ENCODE measurements at regions not wholly inside any gene's neighbourhood (a gene's known extent, or its start where the extent isn't known, plus 50 kb on each side); places are given as distances from the start of the nearest gene placed in this dataset.

DNA sequence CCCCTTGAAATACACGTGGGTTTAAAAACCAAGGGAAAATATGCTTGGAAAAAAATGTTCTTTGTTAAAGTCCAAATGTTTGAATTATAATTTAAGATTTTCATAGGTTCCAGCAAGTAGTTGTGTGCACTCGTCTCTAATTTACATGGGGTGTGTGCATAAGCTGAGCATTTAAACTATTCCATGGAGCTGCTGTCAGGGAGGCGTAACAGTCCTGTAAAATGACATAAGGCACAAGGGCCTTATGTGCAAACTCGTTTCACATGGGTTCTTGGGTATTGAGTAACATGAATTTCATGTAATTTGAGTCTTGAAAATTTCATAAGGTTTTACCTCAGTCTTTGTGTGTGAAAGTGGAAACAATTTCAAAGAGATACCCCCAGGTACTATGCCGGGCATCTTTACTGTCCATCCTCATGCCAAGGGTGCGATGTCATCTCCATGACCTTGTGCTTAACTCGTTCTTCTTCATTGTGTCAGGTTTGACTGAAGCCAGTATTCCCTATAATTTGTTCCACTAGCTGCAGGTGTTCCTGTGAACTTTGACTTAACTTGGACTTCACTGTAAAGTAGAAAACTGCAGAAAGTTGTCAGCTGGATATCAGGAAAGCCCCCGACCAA lies 359.3 kb downstream of the SH3GL2 start:
- FAIRE-seq (no peak), ATAC-seq (no peak), DNase-seq (ENCODE audit: extremely low read depth in 1 of 4, low spot score in 3 of 4) (no peak)
- POLR2A ChIA-PET = interaction anchor here (0.7 kb wide), 1 partner anchor 176 kb away, joined by 3 read pairs; no protein-coding TSS in a partner anchor
- no peaks in the 10 kb centered on the region for H3K36me3 ChIP-seq (ENCODE audit: control insufficient read depth, insufficient read depth, low read length)
- H3K4me2 ChIP-seq (ENCODE audit: insufficient read depth, low read length) = no peak overlapping the region
- no peaks in the 10 kb centered on the region for H3K79me2 ChIP-seq (ENCODE audit: control insufficient read depth, insufficient read depth, low read length)
- no peaks in the 10 kb centered on the region for H3K4me1 ChIP-seq (replicated peaks in 1 of 2; ENCODE audit: control insufficient read depth in 2 of 2, insufficient read depth in 2 of 2, low read length in 2 of 2)
- intact Hi-C loops (cut with micrococcal nuclease) (no loop called here), in situ Hi-C loops (cut with MboI) (no loop called here)
- no peak for TF ChIP-seq POLR2AphosphoS5 (IDR thresholded peaks at IDR 0.05; ENCODE audit: control insufficient read depth, insufficient read depth, low read depth, low read length)
- TF ChIP-seq HNRNPUL1 (IDR thresholded peaks at IDR 0.05; ENCODE audit: low read length) = no peak
- TF ChIP-seq, protein P1, sequence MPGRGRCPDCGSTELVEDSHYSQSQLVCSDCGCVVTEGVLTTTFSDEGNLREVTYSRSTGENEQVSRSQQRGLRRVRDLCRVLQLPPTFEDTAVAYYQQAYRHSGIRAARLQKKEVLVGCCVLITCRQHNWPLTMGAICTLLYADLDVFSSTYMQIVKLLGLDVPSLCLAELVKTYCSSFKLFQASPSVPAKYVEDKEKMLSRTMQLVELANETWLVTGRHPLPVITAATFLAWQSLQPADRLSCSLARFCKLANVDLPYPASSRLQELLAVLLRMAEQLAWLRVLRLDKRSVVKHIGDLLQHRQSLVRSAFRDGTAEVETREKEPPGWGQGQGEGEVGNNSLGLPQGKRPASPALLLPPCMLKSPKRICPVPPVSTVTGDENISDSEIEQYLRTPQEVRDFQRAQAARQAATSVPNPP (IDR thresholded peaks at IDR 0.05; ENCODE audit: borderline replicate concordance, insufficient read depth, insufficient read length) = no peak
- TF ChIP-seq NBN (IDR thresholded peaks at IDR 0.05; ENCODE audit: low read depth) = no peak
- TF ChIP-seq ELF4 (CRISPR knock-in tag; IDR thresholded peaks at IDR 0.05) = no peak
- TF ChIP-seq HOMEZ (CRISPR knock-in tag; IDR thresholded peaks at IDR 0.05) = no peak
- no peak for TF ChIP-seq POU5F1 (IDR thresholded peaks at IDR 0.05; ENCODE audit: borderline replicate concordance, low read depth, low read length, partially characterized antibody)
- TF ChIP-seq ZNF707 (CRISPR knock-in tag; conservative IDR thresholded peaks at IDR 0.05) = no peak
- TF ChIP-seq COPS2 (conservative IDR thresholded peaks at IDR 0.05) = no peak
- TF ChIP-seq FUS (optimal IDR thresholded peaks at IDR 0.05; ENCODE audit: low read depth, low read length) = no peak
- TF ChIP-seq, protein P2, sequence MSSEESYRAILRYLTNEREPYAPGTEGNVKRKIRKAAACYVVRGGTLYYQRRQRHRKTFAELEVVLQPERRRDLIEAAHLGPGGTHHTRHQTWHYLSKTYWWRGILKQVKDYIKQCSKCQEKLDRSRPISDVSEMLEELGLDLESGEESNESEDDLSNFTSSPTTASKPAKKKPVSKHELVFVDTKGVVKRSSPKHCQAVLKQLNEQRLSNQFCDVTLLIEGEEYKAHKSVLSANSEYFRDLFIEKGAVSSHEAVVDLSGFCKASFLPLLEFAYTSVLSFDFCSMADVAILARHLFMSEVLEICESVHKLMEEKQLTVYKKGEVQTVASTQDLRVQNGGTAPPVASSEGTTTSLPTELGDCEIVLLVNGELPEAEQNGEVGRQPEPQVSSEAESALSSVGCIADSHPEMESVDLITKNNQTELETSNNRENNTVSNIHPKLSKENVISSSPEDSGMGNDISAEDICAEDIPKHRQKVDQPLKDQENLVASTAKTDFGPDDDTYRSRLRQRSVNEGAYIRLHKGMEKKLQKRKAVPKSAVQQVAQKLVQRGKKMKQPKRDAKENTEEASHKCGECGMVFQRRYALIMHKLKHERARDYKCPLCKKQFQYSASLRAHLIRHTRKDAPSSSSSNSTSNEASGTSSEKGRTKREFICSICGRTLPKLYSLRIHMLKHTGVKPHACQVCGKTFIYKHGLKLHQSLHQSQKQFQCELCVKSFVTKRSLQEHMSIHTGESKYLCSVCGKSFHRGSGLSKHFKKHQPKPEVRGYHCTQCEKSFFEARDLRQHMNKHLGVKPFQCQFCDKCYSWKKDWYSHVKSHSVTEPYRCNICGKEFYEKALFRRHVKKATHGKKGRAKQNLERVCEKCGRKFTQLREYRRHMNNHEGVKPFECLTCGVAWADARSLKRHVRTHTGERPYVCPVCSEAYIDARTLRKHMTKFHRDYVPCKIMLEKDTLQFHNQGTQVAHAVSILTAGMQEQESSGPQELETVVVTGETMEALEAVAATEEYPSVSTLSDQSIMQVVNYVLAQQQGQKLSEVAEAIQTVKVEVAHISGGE (CRISPR knock-in tag; IDR thresholded peaks at IDR 0.05) = no peak
- no peak for TF ChIP-seq WHSC1 (IDR thresholded peaks at IDR 0.05; ENCODE audit: low read length)
- TF ChIP-seq RBBP5 (IDR thresholded peaks at IDR 0.05; ENCODE audit: borderline replicate concordance, insufficient read depth, low read length, poor library complexity, severe bottlenecking) = no peak
- no peak for TF ChIP-seq BRF1 (IDR thresholded peaks at IDR 0.05; ENCODE audit: borderline replicate concordance, extremely low read depth, insufficient read length)
- TF ChIP-seq THRAP3 (IDR thresholded peaks at IDR 0.05; ENCODE audit: borderline replicate concordance) = no peak
- H4K20me1 ChIP-seq (replicated peaks; ENCODE audit: control insufficient read depth, insufficient read depth, low read length) = no peaks in the 10 kb centered on the region
- H3K9me1 ChIP-seq (ENCODE audit: control insufficient read depth, insufficient read depth, low read length) = no peaks in the 10 kb centered on the region
- BruUV-seq (replicated peaks) = no TSS peak
- H3K27ac ChIP-seq (ENCODE audit: extremely low read depth, low read depth, low read length) = no peak overlapping the region
- no peaks in the 10 kb centered on the region for H3K27me3 ChIP-seq (ENCODE audit: control insufficient read depth in 2 of 2, insufficient read depth in 2 of 2, low read length in 2 of 2)
- no peak overlapping the region for H3K4me3 ChIP-seq
- no peak overlapping the region for H3K9ac ChIP-seq (ENCODE audit: insufficient read depth in 1 of 2, low read depth in 2 of 2, low read length in 2 of 2)
- no peaks in the 10 kb centered on the region for H3K9me3 ChIP-seq (replicated peaks; ENCODE audit: control insufficient read depth, insufficient read depth, low read depth, low read length)
- no peak overlapping the region for H2AFZ ChIP-seq (ENCODE audit: low read depth, low read length)
- CTCF ChIA-PET (ENCODE audit: low intra/inter-chr PET ratio) = no interaction called here
- WGBS (ENCODE audit: insufficient coverage, low coverage, missing lambda C conversion rate) = 0% methylated on average over 8 of the region's 8 CpGs

Measured in K562 (cell line).